DMS79 treated with DMSO at 0.1 percent for 48 hours (cell line): ENCODE measurements at regions not wholly inside any gene's neighbourhood (a gene's known extent, or its start where the extent isn't known, plus 50 kb on each side); places are given as distances from the start of the nearest gene placed in this dataset.

Source experiments
- DNase-seq: peaks from one replicate; lab custom pipeline; 2025; lab: John Stamatoyannopoulos, UW

DNA sequence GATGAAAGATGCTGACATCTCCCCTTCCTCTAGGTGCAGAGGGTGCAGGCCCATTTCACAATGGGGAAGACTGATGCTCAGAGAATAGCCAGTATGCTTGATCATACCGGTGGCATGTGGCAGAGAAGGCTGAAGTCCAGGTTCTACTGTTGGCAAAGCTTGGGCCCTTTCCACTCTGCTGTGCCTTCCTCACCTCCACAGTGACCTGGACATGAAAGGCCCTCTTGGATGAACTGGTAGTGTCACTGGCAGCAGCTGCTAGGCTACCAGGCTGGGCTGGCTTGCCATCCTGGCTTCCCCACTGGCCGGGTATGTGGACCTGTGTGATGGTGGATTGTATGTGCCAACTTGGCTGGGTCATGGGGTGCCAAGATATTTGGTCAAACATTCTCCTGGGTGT lies 92.0 kb downstream of the GADD45G start:
- no peak for DNase-seq

DNA sequence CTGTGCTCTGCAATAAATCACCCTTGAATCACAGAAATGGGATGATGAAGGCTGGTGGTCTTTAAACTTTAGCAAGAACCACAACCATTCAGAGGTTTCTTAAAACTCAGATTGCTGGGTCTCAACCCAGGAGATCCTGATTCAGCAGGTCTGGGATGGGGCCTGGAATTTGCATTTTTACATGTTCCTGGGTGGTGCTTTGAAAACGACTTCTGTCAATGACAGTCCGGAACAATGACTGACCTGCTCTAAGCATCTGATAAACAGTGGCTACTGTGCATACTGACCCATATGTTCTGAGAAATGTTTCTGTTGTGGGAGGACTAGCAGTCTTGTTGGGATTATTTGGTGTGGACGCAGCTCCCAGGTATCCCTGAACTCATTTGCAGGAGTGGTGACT lies 92.7 kb downstream of the GADD45G start:
- DNase-seq, result no peak

DNA sequence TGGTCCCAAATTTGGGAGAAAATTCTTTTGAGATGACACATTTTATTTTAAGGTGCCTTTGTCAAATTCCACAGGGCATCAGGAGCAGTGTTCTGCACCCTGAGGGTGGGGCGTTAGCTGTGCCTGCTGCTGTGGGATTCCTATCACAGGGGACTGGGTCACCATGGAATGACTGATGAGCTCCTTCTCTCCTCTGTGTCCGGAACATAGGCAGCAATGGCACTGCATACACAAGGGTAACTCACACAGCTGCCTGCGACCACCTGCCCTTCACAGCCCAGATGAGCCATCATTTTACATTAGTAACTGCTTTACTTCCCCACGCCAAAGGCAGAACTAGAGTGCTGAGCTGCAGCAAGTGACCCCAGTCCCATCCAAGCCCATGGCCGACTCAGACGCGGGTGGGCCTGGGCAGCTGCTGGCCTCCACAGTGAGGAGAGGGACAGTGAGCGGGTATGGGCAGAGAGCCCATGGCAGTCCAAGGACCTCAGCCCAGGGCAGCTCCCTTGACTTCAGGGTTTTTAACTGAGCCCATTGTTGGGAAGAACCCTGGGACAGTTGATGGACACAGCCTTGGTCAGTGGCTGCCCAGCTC lies 93.7 kb downstream of the GADD45G start:
- no peak for DNase-seq

DNA sequence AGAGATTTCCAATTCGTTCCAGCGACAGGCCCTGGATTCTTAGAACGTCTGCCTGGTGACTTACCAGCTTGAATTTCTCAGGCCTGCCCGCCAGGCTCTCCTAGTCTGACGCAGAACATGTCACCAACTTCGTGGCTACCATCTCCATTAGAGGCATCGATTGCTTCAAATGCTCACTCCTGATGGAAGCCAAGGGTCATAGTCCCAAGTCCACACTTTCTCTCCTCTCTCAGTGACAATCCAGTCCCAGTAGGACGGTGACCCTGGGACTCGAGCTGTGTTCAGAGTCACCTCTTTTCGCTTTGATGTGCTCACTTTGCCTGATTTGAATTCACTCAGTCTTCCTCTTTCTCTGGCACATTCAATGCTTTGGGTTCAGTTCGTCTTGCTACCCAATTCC lies 94.8 kb downstream of the GADD45G start:
- no peak for DNase-seq

DNA sequence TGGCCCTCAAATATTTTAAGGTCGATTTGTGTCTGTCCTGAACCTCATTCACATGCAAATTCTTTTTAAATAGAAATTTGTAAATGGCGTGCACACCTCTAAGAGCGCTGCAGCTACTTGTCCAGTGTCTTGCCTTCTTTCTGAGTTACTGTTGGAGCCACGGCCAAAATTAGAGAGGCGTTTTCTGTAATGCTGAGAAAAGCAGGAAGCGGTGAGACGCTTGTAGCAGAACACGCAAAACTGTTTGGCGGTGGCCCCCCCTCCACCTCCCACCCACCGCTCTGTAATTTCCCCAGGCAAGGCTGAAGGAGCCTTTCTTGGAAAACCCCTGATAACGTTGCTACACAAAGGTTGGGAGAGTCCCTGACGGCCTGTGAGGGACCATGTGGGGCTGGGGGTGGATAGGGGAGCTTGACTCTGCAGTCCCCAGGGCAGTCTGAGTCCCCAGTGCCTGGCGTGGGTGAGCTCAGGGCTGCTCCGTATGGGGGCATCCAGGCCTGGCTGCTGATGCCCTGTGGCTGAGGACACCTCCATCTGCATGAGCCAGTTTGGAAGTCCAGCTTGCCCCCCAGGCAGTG lies 96.5 kb downstream of the GADD45G start:
- DNase-seq, result no peak

GRCh38 chr9:89702401-89702800 lies 97.6 kb downstream of the GADD45G start:
- DNase-seq, result no peak

GRCh38 chr9:89705651-89706050 lies 100.8 kb downstream of the GADD45G start:
- DNase-seq, result no peak

DNA sequence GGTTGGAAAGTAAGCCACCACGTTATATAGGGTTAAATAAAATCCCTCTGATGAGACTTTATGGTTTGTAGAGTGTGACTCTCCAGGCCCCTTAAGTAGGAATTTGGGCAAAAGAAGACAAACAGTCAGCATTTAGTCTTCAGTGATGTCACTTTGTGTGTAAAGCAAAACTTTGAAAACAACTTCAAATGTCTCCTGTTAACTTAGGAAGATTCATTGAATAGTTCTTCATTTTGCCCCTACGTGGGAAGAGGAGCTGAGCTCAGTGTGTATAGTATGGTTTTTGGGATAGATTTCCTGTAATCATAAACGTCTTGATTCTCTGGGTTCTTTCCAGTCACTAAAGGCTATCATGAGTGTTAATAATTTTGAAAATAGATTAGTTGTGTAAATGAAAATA lies 101.3 kb downstream of the GADD45G start:
- DNase-seq, result no peak

GRCh38 chr9:89706731-89707191 lies 101.9 kb downstream of the GADD45G start:
- no peak for DNase-seq

GRCh38 chr9:89710697-89711096 lies 105.9 kb downstream of the GADD45G start:
- no peak for DNase-seq

DNA sequence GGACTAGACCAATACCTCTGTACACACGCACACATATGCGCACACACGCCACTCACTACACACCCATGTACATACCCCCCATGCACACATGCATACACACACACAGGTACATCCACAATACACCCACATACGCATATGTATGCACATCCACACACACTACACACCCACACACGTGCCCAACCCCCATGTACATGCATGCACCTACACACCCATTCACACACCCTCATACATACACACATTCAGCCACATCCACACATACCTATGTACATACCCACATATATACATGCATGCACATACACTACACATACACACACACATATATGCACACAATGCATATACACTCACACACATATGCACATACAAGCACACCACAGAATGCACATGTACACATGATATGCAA lies 107.1 kb downstream of the GADD45G start:
- no peak for DNase-seq

DNA sequence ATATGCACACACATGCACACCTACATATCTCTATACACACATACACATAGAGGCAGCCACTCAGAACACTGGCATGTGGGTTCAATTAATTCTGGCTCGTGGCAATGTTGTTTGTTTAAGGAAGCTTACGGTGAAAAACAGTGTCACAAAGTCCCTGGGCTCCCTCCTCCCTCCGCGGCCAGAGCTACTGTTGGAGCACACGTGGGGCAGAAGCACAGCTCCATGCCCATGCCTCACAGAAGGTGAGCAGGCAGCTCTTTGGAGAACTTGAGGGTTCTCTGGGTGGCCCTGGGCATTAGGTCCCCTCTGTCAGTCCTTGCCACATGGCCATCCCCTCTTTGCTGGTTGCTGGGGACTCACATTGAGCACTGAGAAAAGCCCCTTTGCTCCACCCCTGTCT lies 107.5 kb downstream of the GADD45G start:
- DNase-seq, result no peak

DNA sequence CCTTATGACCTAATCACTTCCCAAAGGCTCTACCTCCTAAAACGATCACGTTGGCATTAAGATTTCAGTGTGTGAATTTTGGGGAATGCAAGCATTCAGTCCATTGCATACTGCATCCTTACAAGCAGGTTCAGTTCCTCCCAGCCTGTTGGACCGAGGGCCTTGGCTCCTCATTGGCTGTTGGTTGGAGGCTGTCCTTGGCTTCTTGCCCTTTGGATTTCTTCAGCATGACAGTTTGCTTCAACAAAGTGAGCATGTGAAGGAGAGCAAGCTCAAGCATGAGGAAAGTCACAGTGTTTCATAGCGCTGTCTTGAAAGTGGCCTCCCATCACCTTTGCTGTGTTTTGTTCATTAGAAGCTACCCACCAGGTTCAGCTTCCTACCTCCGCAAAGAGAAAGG lies 109.5 kb downstream of the GADD45G start:
- DNase-seq, result no peak

GRCh38 chr9:89715318-89715858 lies 110.6 kb downstream of the GADD45G start:
- DNase-seq, result no peak

GRCh38 chr9:89715881-89716280 lies 111.1 kb downstream of the GADD45G start:
- no peak for DNase-seq

- DNase-seq, result no peak
These were observed 111.7 kb downstream of the GADD45G start for GRCh38 chr9:89716559-89716958.

DNA sequence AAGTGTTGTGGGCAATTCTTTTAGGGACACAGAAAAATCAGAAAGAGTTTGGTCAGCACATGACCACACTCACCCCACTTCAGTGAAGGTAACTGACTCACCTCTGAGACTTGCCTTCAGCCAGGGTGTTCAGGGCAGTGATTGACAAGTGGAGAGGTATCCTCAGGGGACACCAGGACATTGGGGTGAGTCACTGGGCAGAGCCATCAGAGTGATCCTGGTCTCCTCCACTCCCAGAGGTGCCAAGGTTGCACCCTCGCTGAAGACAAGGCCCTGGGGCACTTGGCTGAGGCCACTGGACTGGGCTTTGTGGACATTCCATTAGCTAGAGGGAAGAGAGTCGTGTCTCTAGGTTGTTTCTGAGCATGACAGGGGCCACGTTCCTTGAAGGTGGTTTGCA lies 113.4 kb downstream of the GADD45G start:
- DNase-seq, result no peak

DNA sequence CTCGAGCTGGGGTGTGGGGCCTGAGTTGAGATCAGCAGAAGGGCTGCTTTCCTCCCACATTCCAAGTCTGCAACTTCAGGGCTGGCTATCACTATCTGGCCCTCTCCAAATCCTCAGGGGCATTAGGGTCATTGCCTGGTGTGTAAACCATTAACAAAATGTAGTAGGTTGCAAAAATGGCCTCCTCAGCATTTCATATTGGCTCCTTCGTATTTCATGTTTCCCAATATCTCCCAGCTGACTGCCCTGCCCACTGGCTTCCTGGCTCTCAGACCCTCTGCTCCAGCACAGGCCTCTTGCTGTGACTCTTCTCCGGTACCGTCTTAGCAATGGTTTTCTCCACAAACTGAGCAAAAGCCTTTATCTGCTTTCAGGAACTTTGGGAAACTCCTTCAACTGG lies 113.8 kb downstream of the GADD45G start:
- DNase-seq, result no peak

GRCh38 chr9:89719202-89719601 lies 114.4 kb downstream of the GADD45G start:
- no peak for DNase-seq

- DNase-seq, result no peak
These were observed 115.9 kb downstream of the GADD45G start for GRCh38 chr9:89720696-89721175.

DNA sequence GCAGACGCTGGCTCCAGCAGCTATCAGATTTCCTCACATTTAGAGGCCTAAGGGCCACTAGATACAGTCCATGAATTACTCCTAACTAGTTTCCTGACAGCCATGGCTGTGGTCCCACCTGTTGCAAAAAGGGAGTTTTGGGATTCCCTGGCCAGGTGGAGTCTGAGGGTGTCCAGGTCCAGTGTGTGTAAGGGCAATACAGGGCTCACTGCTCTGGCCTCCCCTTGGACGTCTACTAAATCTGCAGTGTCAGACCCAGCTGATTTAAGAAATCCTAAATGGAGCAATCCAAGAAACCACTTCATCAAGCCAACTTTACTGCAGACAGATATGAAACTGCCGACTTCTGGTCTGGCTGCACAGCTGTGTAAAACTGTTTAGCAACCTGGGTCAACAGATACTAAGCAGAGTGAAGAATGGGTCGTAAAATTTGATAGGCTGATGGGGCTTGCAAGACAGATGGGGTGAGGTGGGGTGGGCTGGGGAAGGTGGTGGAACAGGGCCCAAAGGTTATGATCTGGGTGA lies 116.4 kb downstream of the GADD45G start:
- peak; percentile 5 for DNase-seq

- DNase-seq, result peak; percentile 7
These were observed 117.2 kb downstream of the GADD45G start for GRCh38 chr9:89721971-89722530.

DNA sequence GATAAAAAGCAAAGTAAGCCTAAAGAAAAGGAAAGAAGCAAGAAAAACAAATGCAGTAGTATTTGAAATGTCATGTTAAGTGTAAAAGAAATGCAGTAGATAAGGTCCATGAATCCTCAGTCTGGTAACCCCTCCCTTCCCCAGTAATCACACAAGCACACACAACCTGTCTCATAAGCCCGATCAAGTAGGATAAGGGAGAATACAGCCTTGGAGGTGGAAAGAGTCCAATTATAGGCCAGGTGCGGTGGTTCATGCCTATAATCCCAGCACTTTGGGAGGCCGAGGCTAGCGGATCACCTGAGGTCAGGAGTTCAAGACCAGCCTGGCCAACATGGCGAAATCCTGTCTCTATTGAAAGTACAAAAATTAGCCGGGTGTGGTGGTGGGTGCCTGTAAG lies 117.9 kb downstream of the GADD45G start:
- DNase-seq, result no peak
